ENCODE measurements at regions not wholly inside any gene's neighbourhood (a gene's known extent, or its start where the extent isn't known, plus 50 kb on each side); places are given as distances from the start of the nearest gene placed in this dataset.
"Not testable (repeated sequence)": the region's sequence is repeated elsewhere in the genome, so short reads cannot be mapped to it uniquely, and the experiment has no call there.

DNA sequence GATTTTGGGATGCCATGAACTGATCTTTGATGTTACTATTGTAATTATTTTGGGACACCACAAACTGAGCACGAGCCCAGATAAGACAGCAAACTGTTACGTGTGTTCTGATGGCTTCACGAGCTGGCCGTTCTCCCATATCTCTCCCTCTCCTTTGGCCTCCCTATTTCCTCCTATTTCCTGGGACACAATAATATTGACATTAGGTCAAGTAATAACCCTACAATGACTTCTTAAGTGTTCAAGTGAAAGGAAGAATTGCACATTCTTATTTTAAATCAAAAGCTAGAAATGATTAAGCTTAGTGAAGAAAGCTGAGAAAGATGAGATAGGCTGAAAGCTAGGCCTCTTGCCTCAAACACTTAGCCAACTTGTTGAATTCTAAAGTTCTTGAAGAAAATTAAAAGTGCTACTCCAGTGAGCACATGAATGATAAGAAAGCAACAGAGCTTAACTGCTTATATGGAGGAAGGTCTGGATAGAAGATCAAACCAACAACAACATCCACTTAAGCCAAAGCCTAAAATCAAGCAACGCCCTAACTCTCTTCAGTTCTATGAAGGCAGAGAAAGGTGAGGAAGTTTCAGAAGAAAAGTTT, 247.1 kb downstream of the LRRC70 start:
- no peak for DNase-seq

DNA sequence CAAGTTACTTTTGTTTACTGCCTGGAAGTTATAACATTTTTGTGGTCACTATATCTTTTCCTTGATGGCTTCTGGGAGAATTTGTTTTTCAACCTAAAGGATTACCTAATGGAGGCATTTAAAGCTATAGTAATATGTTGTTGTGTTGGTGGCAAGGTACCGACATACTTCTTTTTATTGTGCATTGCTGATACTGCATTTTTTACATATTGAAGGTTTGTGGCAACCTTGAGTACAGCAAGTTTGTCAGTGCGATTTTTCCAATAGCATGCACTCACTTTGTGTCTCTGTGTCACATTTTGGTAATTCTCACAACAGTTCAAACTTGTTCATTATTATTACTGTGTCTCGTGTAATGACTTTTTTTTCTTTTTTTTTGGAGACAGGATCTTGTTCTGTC, 246.3 kb downstream of the LRRC70 start:
- DNase-seq = no peak

DNA sequence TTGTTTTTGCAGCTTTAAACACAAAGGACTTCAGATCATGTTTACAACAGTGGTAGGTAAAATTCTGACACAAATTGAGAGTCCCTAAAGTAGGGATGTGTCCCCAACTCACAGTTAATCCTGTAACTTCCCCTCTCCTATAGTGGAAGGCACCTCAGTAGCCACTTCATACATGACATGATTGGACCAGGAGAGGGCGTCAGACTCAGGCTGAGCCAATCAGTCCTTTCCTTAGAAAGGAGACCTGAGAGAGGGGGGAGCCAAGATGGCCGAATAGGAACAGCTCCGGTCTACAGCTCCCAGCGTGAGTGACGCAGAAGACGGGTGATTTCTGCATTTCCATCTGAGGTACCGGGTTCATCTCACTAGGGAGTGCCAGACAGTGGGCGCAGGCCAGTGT, 238.4 kb downstream of the LRRC70 start:
- not testable (repeated sequence) for DNase-seq

DNA sequence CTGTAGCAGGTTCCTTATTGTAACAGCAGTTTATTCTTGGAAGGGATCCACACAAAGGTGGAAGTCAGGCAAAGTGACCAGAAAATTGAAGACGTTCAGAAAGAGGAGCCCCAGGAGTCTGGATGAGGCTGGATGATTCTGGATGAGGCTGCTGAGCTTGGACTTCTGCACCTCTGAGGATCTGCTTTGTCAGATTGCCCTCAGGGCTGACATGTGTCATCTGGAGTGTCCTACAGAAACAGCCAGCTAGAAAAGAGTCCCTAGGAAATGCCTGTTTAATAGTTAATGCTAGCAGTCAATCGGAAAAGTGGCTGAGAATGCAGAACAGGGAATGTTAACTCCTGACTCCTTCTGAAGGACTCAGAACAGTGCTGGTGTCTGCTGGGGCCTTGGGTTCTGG, 236.4 kb downstream of the LRRC70 start:
- no peak for DNase-seq

DNA sequence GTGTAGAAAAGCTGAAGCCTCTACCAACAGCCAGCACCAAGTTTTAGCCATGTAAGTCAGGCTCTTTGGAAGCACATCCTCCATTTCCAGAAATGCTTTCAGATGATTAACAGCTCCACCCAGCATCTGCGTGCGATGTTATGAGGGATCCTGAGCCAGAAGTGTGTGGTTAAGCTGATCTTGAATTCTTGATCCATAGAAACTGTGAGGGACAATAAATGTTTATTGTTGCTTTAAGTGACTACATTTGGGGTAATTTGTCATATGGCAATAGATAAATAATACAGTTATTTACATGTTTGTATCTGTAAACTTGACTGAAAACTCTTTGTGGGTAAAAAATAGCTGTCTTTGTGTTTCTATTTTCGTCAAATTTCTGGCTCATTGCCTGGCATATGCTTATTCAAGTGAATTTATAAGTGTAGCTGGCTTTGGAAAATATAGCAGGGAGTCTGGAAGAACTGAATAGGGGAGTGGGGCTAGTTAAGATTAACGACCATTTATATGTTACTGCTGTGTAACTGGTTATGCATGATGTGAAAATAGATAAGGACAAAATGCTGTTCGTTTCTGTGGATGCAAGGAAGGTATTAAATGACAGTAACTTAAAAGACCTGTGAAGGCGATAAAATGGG, 234.1 kb downstream of the LRRC70 start:
- DNase-seq = no peak

DNA sequence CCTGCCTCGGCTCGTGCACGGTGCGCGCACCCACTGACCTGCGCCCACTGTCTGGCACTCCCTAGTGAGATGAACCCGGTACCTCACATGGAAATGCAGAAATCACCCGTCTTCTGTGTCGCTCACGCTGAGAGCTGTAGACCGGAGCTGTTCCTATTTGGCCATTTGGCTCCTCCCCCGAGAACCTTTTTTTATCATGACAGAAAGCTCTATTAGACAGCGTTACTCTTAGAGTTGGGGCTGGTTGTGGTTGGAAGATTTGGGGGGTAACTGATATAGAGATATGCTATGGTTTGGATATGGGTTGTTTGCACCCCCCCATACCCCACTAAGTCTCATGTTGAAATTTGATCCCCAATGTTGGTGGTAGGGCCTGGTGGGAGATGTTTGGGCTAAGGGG, 226.2 kb downstream of the LRRC70 start:
- not testable (repeated sequence) for DNase-seq

DNA sequence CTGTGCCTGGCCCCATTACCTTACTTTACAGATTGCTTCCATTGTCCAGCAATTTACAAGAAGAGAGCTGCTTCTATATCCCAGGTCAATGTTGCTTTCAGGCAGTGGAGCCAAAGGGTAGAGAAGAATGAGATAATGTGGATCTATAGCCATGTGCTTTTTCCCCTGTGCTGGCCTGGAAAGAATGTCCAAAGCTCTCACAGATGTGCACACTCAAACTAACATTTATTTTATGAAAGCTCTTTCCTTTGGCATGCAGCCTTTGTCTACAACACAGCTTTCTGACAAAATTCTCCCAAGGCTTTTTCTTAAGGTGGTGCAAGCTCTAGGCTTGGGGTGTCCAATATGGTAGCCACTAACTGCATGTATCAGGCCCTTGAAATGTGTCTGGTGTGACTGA, 217.3 kb downstream of the LRRC70 start:
- no peak for DNase-seq

DNA sequence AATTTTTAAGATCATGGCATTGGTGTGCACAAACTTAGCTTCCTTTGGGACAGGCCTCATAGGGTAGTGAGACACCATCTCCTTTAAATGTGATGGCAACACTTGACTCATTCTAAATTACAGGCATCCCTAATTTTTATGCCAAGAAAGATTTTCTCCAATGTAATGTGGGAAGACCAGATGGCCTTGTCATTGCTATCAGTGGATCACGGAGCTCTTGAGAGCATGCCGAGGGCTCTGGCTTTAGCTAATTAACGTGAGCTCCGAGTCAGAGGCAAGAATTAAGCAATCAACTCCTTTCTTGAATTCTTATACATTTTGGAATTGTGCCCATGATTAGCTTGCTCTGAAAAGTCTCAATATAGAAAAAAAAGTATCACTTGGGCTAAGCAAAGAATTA, 215.8 kb downstream of the LRRC70 start:
- no peak for DNase-seq

DNA sequence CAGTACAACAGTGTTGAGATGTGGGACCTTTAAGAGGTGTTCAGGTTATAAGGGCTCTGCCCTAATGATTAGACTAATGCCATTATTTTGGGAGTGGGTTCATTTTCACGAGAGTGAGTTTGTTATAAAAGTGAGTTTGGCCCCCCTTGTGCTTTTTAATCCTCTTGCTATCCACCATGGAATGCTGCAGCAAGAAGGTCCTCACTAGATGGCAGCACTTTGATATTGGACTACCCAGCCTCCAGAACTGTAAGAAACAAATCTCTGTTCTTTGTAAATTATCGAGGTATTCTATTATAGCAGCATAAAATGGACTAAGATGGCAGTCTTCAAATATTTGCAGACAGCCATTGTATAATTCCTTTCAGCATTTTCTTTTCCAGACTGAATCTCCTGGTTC, 212.4 kb downstream of the LRRC70 start:
- DNase-seq = no peak

DNA sequence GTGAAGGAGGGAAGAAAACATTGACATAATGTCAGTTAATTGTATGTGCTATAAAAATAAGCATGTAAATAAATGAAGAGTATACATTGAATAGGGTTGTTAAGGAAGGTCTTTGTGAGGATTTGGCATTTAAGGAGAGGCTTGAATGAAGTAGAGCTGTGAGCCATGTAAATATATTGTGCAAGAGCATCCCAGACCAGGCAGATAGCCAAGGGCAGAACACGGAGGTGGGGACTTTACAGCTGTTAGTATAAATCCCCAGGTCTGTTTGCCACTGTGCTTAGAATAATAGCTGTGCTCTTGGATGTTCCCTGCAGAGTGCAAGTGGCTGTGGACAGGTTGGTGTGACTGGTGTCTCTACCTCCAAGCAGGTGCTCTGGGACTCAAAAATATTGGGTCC, 211.7 kb downstream of the LRRC70 start:
- no peak for DNase-seq

DNA sequence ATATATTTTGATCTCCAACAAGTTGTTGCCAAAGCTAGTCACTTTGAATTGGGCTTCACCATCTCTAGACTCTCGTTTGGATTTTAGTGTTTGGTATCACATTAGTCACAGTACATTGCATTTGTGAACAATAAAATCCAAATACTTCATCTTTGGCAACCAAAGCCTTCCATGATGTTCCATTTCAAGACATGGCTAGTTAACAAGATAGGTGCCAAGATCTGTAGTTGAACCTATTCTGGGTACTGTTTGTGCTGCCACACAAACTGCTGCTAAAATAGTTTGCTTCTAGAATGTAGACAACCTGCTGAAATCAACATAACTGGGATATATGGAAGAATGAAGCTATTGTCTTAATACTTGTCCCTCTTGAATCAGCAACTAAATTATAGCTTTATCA, 207.5 kb downstream of the LRRC70 start:
- DNase-seq = no peak

DNA sequence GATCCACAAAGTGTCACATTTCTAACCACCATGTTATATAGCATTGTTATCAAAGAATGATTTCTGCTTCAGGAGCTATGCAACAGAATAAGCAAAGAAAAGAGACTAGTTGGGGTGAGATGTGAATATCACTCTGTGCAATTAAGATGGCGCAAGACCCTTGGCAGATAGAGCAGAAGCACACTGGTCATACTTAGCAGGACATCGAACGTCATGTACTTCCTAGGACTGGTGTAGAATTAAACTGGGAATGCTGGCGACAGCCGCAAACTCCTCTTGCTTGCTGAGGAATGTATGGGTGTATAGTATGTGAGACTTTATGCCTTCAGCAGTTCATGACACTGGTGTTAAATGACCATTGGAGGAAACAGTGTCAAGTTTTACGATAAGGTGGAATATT, 207.0 kb downstream of the LRRC70 start:
- DNase-seq = no peak

DNA sequence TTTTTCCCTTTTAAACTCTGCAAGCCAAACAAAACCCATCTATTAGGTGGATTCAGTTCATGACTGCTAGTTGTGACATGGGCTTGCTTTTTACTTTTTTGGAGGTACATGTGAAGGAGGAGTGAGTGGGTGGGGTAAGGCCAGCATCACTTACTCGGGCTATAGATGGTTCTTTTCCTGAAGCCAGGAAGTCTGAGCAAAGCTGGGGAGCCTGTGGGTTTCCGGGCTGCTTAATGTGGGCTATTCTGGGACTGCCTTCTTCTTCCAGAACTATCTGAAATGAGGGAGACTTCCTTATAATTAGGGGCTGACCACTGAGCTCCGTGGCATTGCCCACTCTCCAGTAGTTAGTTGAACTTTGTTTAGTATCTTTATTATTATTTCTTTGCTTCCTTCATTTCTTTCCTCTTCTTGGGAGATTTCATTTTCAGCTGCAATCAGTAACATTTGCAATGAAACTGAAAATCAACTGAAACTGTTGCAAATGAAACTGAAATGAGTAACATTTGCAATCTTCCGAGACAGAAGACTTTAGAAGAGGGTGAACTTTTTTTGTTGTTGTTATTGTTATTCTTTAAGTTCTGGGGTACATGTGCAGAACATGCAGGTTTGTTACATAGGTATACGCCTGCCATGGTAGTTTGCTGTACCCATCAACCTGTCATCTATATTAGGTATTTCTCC, 204.9 kb downstream of the LRRC70 start:
- DNase-seq = no peak

DNA sequence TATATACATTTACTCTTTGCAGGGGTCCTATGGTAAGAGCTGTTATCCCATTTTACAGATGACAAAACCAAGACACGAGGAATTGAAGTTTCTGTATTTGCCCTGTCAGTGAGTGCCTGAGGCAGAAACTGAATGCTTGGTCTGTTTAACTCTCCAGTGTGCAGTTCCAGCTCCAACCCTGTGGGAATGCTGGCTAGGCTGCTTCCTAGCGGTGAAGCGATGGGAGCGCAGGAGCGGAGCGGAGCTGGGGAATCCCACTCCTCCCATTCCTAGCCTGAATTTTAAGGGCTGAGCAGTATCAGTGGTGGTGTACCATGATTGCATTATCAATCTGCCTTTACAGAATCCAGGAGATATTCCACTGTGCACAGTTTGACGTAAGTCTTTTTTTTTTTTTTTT, 202.3 kb downstream of the LRRC70 start:
- DNase-seq = no peak

DNA sequence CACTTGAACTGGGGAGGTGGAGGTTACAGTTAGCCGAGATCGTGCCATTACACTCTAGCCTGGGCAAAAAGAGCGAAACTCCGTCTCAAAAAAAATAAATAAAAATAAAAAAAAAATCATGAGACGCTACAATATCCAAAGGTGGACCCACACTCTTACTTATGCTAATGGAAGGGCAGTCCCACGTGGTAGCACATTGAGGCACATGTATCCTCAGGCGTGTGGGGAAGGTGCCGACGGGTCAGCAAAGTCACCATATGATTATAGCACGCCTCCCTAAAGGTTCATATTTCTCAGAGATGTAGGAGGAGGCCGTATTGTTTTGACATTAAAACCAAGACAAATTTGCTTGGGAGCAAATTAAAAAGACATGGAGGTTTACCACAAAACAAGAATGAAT, 201.6 kb downstream of the LRRC70 start:
- DNase-seq = no peak

DNA sequence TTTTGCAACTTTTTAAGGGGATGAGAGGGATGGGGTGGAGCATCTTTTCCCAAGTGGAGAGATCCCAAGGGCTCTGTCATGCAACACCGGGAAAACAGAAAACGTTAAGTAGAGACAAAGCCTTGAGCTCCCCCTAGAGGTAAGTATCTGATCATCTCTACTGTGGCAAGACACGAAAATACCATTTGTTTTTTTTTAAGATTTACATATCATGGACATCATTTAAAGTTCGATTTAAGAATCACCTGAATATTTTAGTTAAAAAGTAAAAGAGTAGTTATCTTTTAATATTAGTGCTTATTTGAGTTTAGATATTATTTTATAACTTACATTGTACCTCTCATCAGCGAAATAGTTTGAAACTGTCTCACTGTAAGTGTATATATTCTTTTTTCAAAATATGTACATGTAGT, 200.4 kb downstream of the LRRC70 start:
- no peak for DNase-seq

DNA sequence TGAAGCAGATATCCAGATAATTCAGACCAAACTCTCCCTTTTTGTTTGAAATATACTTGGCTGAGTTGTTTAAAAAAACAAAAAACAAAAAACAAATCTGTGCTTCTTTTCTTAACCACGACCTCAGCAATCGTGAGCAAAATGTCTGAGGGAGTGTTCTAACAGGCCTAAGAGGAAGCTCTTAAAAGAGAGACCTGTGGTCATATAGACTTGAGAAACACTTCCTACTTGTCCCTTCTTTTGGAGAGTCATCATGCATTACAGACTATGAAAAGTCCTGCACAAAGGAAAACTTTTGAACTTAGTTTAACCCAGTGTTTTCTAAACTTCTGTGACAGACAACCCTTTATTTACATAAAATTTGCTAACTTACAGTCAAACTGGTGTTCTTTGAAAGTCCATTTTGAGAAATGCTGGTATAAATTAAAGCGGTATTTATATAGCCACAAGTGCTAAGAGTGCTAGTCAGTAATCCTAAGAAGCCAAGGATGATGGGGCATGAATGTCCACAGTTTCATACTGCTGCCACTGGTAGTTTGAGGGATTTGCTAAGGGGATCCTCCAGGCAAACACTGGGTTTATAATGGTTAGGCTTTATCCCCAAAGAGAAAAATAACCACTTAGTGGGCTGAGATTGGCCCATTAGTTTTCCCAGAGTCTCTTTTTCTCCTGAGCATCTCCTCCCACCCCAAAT, 199.8 kb downstream of the LRRC70 start:
- no peak for DNase-seq

DNA sequence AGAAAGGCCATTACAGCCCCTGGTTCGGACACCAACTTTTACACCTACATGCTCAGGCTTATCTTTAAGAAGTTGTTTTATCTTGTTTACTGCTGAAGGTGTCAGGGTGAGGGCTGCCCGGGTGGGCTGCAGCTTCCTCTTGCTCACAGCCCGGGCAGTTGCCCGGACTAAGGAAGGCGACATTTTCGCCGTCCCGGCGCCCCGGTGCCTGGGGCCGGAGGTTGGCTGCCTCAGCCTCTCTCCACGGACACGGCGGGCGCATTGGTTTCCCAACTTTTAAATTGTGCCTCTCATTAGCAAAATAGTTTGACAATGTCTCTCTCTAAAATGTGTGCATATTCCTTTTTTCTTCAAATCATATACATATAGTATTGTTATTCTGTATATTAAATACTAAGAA, 198.5 kb downstream of the LRRC70 start:
- not testable (repeated sequence) for DNase-seq

DNA sequence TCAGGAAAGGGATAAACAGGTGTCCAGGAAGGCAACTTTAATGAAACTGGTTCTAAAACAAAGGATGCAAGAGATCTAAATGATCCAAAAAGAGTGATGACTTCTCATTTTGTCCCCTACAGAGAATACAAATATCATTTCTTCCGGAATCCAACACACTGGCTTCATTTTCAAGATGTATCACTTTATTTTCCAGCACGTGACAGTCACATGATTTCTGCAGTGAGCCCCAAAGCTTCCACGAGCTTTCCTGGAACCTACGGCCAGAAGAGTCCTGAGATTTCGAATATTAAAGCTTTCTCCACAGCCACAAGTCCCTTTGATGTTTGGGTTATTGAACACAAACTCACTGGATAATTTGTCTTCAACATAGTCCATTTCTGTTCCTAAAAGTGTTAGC, 198.0 kb downstream of the LRRC70 start:
- DNase-seq = not testable (repeated sequence)

DNA sequence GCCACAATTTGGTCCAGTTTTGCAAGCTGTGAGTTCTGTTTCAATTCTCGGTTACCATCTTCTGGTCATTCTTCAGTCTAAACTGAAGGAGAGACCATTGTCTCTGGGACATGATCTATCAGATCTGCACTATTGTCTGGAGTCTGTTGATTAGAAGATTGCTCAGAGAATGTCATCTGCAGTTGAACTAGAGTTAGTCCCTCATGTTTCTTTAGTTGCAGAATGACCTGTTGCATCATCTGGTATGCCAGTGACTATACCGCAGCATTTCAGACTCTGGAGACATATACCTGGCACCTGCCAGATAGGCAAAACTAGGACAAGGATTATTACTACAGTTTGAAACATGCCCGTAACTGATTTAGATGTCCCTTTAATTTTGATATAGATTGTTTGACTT, 194.8 kb downstream of the LRRC70 start:
- no peak for DNase-seq

DNA sequence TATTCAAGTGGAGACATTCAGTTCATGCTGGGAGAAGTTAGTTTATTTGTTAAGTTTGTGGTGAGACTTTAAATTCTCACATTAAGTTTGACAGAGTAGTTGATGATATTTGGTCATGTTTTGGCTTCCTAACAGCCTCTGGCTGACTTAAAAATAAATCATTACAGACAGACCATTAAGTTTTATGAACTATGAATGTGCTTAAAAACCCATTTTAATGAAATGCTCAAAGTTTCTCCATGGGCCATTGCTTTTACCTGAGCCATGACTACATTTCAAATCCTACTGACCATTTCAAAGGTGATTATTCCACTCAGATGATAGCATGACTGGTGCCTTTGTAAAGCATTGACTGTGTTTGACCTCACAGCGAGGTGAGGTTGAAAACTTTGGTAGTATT, 192.7 kb downstream of the LRRC70 start:
- no peak for DNase-seq

DNA sequence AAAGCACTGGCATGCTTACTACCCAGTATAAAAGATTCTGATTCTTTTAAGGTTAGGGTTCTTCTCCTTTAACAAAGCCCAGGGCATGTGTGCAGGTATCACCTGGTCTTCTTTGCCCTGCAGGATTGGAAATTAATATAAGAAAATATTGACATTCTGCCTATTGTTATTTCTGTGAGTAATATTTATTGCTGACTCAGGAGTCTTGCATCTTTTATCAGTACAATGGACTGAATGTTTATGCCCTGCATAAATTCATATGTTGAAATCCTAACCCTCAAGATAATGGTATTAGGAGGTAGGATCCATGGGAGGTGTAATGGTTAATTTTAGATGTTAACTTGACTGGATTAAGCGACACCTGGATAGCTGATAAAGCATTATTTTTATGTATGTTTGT, 189.0 kb downstream of the LRRC70 start:
- DNase-seq = no peak

DNA sequence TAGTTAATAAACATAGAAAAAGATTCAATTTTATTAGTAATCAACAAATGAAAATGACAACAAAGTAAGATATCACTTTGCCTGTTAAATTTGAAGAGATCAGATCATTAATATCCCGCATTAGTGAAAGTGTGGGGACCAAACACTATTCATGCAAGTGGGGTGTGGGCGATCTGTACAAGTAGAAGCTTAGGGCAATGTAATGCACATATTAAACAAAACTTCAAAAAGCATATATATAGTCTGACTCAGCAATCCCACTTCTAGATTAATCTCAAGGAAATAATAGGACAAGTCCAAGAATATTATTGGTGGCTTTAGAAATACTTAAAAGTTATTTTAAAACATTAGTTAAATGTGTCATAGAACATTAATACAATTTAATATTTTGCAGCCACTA, 188.5 kb downstream of the LRRC70 start:
- DNase-seq = no peak

DNA sequence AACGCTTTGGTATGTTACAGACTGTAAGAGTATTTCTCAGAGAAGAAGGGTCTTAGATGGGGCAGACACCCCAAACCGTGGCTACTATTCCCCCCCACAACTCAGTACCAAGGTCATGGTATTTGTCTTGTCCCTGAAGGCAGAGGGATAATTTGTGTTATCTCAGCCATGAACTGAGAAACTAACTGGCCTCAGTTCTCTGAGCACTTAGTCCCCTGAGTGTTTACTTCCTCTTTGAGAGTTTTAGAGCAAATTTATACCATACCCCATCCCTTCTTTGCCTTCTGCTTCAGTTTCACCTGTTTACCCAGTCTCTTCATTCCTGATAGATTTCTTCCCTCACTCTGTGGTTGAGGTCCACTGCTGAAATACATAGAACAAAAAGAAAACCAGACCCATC, 183.9 kb downstream of the LRRC70 start:
- no peak for DNase-seq
